Transverse colon (tissue), 3 donors: ENCODE measurements at regions not wholly inside any gene's neighbourhood (a gene's known extent, or its start where the extent isn't known, plus 50 kb on each side); places are given as distances from the start of the nearest gene placed in this dataset.

Experiments
- CTCF ChIP-seq, 5 experiments: fragments of 200-600 bp in 3 of 5; fragments of 450-650 bp in 2 of 5; sonication (generic) in 3 of 5; IDR thresholded peaks; 1 replicate in 2 of 5; 2 replicates in 3 of 5; pipeline ENCODE4 v1.5.1; 2016 to 2017; ENCODE audit warnings: antibody characterized with exemption in 5 of 5, inconsistent platforms in 3 of 5, mild to moderate bottlenecking in 2 of 5, moderate library complexity in 1 of 5
- POLR2A ChIP-seq: fragments of 450-650 bp; IDR thresholded peaks from one replicate; pipeline ENCODE4 v1.6.1; 2016; ENCODE audit warnings: antibody characterized with exemption, mild to moderate bottlenecking, moderate library complexity

- TF ChIP-seq CTCF (IDR thresholded peaks at IDR 0.05) (no peak), POLR2A (no peak)
Observed at GRCh38 chr2:211159972-211160371, 603.6 kb downstream of the CPS1 start.
